GM19463 (cell line): ENCODE measurements at regions not wholly inside any gene's neighbourhood (a gene's known extent, or its start where the extent isn't known, plus 50 kb on each side); places are given as distances from the start of the nearest gene placed in this dataset.
"Not testable (repeated sequence)": the region's sequence is repeated elsewhere in the genome, so short reads cannot be mapped to it uniquely, and the experiment has no call there.

ENCODE experiments used
- ATAC-seq: cut with Tn5 transposase; IDR thresholded peaks from one replicate; pipeline ENCODE4 v1.9.1; 2021; ENCODE audit warnings: mild to moderate bottlenecking, moderate library complexity; ENCODE audit not compliant: unreplicated experiment

GRCh38 chr12:107366322-107366721, 273.0 kb upstream of the CRY1 start:
- no peak for ATAC-seq

GRCh38 chr12:107368586-107368985, 275.2 kb upstream of the CRY1 start:
- no peak for ATAC-seq

DNA sequence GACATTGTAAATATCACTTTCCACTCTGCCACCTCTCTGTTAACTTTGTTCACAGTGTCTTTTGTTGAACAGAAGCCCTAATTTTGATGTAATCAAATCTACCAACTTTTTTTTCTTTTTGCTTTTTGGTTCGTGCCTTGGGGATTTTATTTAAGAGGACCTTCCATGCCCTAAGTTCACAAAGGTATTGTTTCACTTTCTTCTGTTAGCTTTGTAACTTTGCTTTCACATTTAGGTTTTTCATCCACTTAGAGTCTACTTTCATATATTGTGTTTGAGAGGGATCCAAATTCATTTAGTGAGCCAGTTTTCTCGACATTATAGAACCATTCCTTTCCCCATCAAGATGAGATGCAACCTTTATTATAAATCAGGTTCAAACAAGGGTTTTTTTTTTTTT, 275.7 kb upstream of the CRY1 start:
- no peak for ATAC-seq

- ATAC-seq: no peak
Observed at GRCh38 chr12:107369679-107370078, 276.3 kb upstream of the CRY1 start.

GRCh38 chr12:107372229-107372658, 278.9 kb upstream of the CRY1 start:
- no peak for ATAC-seq

GRCh38 chr12:107373238-107373809, 280.0 kb upstream of the CRY1 start:
- no peak for ATAC-seq

- no peak for ATAC-seq
Observed at GRCh38 chr12:107374161-107374840, 281.0 kb upstream of the CRY1 start.

DNA sequence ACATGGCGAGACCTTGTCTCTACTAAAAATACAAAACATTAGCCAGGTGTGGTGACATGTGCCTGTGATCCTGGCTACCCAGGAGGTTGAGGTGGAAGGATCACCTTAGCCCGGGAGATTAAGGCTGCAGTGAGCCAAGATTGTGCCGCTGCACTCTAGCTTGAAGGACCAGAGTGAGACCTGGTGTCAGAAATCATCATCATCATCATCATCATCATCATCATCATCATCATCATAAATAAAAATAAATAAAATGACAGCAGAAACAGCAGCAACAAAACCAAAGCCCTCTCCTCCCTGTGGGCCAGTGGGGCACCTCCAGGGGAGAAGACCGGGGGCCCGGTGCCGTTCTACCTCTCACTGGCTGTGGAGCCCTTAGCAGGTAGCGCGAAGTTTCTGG, 281.9 kb upstream of the CRY1 start:
- ATAC-seq: no peak

GRCh38 chr12:107377596-107378385, 284.4 kb upstream of the CRY1 start:
- ATAC-seq: no peak

DNA sequence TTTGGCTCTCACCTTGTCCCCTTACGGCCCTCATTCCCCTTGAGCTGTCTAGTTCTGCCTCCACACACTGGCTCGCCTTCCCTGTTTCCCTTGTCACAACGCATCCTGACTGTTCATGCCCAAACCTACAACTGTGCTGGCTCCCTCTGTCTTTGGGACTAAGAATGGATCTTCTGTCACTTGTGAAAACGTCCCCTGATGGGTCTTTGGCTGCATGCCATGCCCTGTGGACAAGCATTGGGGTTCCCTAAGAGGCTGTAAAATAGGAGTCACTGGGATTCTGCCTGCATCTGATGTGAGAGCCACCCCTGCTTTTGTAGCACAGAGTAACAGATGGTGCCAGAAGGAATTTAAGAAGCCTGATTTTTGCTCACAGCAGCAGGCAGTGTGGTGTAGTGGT, 285.3 kb upstream of the CRY1 start:
- no peak for ATAC-seq

DNA sequence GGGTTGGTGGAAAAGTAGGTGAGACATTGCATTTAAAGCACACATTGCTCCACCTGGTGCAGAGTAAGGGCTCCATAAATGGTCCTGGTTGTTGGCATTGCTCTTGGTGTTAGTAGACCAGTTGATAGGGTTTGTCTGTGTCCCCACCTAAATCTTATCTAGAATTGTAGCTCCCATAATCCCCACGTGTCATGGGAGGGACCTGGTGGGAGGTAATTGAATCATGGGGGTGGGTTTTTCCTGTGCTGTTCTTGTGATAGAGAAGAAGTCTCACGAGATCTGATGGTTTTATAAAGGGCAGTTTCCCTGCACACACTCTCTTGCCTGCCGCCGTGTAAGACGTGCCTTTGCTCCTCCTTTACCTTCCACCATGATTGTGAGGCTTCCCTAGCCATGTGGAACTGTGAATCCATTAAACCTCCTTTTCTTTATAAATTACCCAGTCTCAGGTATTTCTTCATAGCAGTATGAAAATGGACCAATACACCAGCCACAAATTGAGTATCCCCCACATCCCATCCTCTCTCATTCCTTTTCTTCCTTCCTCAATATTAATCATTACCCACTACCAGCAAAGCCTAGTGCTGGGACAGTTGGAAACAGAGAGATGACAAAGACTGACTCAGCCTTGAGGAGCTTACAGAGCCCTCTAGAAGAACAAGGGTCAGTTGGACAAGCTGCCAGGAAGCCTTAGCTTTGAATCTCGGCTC, 285.9 kb upstream of the CRY1 start:
- not testable (repeated sequence) for ATAC-seq

GRCh38 chr12:107379852-107380567, 286.7 kb upstream of the CRY1 start:
- no peak for ATAC-seq

DNA sequence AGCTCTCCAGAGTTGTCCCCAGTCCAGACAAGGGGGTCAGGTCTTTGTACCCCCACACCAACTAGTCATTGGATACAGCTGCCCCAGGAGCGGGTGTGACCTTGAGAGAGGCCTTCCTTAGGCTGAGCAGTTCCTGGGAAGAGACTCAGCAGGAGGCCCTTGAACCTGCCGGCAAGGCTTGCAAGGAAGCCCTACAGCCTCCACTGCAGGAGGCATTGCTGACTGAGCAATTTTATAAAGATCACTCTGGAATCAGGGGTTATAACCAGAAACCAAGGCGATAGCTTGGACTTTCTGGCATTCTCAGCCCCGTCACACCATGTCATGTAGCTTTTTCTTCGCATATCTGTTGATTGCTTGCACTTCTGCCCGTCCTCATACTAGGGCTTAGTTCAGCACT, 291.3 kb upstream of the CRY1 start:
- ATAC-seq: no peak

DNA sequence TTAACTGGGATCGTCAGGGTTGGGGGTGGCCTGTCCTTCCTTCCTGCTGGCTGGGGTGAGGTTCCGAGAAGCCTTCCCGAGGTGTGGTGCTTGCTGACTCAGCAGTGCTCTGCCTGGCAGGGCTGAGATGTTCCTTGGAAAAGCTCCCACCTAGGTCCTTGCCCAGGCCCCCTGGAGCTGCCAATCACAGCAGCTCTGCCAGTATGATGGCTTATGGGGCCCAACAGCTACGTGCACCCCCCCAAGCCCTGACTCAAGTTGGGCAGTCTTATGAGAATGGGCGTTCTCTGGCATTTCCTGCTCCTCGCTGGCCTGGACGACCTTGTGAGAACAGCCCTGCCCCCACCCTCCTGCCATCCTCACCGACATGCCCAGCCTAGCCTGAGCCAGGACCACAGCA, 292.2 kb upstream of the CRY1 start:
- ATAC-seq: no peak

- no peak for ATAC-seq
Observed at GRCh38 chr12:107386569-107386968, 293.2 kb upstream of the CRY1 start.

GRCh38 chr12:107388263-107388662, 294.9 kb upstream of the CRY1 start:
- ATAC-seq: no peak

DNA sequence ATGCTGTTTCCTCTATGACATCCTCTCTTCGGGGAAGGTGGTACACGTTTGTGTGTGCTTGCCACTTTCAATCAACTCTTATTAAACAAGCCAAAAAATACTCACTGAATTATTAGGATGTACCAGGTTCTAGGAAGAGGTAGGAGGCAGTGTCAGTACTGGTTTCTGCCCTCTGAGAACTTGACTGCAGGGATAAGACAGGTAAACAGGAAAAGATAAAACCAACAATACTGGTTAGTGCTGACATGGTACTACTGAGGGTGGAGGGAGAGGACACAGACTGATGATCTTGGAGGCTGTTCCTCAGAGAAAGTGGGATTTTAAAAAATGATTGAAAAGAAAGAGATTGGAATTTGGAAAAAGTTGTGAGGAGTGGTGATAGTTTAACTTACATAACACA, 295.2 kb upstream of the PWP1 start:
- ATAC-seq: no peak

DNA sequence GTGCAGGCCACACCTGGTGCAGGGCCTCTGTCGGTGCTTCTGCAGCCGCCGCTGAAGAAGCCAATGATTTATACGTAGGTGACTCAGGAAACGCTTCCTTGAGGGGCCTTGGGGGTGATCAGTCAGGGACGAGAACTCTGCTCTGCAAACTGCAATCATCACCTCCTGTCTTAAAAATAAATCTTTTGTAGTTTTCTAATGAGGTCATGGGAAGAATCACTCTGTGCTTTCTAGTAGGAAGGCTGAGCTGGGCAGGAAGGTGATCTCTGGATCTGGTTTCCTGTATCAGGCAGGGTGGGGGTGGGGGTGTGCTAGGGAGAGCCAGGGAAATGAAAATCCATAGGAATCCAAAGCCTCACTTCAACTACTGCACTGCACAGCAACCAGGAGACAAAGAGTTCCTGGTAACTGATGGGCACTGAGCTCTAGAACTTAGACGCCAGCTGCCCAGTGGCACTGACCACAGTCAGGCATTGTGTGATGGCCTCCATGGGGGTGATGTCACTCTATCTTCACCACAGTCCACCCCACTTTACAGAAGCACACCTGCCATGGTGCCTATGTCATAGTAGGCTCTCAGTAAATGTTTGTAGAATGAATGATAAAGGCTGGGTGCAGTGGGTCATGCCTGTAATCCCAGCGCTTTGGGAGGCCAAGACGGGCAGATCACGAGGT, 292.4 kb upstream of the PWP1 start:
- no peak for ATAC-seq

DNA sequence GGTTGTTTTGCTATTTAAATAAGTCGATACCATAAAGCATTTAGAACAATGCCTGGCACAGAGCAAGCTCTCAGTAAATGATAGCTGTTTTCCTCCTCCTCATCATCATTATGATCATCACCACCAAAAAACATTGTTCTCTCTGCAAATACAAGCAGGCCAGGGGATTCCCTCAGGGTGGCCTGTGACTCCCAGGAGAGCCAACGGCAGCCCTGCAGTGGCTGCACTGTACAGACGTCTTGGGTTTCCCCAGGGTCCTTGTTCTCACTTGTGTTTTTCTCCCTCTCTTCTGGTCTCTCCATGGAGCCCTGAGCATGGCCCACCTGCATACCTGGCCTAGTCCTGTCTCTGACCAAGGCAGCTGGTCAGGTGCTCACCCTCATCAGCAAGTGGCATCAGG, 290.9 kb upstream of the PWP1 start:
- no peak for ATAC-seq

DNA sequence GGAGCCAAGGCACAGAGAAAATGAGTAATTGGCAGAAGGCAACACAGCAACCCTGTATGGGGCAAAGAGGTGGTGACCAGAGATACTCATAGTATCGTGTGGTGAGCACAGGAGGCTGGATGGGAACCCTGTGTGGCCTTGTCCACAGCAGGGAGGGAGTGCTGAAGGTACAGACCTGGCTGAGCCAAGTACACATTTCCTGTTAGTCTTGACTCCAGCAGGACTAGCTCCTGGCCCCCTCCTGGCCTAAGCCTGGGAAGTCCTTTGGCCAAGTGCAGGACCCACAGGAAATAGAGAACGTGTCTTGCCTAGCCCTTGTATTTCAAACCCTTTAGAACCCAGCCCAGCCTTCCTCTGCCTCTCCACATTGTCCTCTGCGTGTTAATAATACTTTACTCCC, 289.8 kb upstream of the PWP1 start:
- ATAC-seq: no peak
